Neuronal stem cell (in vitro differentiated cells): ENCODE measurements at regions not wholly inside any gene's neighbourhood (a gene's known extent, or its start where the extent isn't known, plus 50 kb on each side); places are given as distances from the start of the nearest gene placed in this dataset.

Experiments used
- DNase-seq: peaks from one replicate; pipeline ENCODE4 v3.0.0-alpha.2; 2013; ENCODE audit warnings: low spot score
- H2AFZ ChIP-seq: one replicate; pipeline ENCODE4 v1.6.1; 2013; ENCODE audit warnings: mild to moderate bottlenecking, low read length, inconsistent platforms
- H2AK5ac ChIP-seq: 2 replicates; pipeline ENCODE4 v1.6.1; 2013; ENCODE audit warnings: low read depth, mild to moderate bottlenecking, inconsistent platforms, low read length, moderate library complexity, mixed read lengths
- H2BK120ac ChIP-seq: 2 replicates; pipeline ENCODE4 v1.6.1; 2013; ENCODE audit warnings: low read depth, mild to moderate bottlenecking, inconsistent platforms, low read length, moderate library complexity, mixed read lengths
- H2BK12ac ChIP-seq: one replicate; pipeline ENCODE4 v1.6.1; 2013; ENCODE audit warnings: low read length, inconsistent platforms
- H2BK15ac ChIP-seq: 2 replicates; pipeline ENCODE4 v1.6.1; 2013; ENCODE audit warnings: mild to moderate bottlenecking, low read length, inconsistent platforms, mixed read lengths
- H2BK5ac ChIP-seq: one replicate; pipeline ENCODE4 v1.6.1; 2013; ENCODE audit warnings: inconsistent platforms, mild to moderate bottlenecking, low read length, moderate library complexity
- H3K14ac ChIP-seq: one replicate; pipeline ENCODE4 v1.6.1; 2013; ENCODE audit warnings: low read length, inconsistent platforms
- H3K18ac ChIP-seq: 2 replicates; pipeline ENCODE4 v1.6.1; 2013; ENCODE audit warnings: low read length, inconsistent platforms
- H3K23ac ChIP-seq: 2 replicates; pipeline ENCODE4 v1.6.1; 2013; ENCODE audit warnings: low read depth, mild to moderate bottlenecking, mixed read lengths, low read length, inconsistent platforms; ENCODE audit not compliant: poor library complexity
- H3K27ac ChIP-seq: replicated peaks from 3 replicates; pipeline ENCODE4 v1.5.1; 2013; ENCODE audit warnings: low read length, inconsistent platforms
- H3K27me3 ChIP-seq, 3 experiments: 2 replicates each; pipeline ENCODE4 v1.6.1; 2013; ENCODE audit warnings: low read length in 3 of 3, mild to moderate bottlenecking in 2 of 3, inconsistent platforms in 1 of 3, low read depth in 1 of 3, mixed read lengths in 1 of 3, moderate library complexity in 1 of 3; ENCODE audit not compliant: control insufficient read depth in 3 of 3, insufficient read depth in 3 of 3
- H3K36me3 ChIP-seq, 2 donors: replicated peaks in 1 of 2; 2 replicates each; pipeline ENCODE4 v1.6.1; 2013; ENCODE audit warnings: low read length in 2 of 2; ENCODE audit not compliant: control insufficient read depth in 2 of 2, insufficient read depth in 2 of 2
- H3K4ac ChIP-seq: 2 replicates; pipeline ENCODE4 v1.6.1; 2013; ENCODE audit warnings: inconsistent platforms, mild to moderate bottlenecking, low read length, moderate library complexity
- H3K4me1 ChIP-seq, 2 donors: 1 replicate in 1 of 2; 2 replicates in 1 of 2; pipeline ENCODE4 v1.6.1; 2013; ENCODE audit warnings: low read length in 2 of 2, low read depth in 1 of 2; ENCODE audit not compliant: control insufficient read depth in 2 of 2, insufficient read depth in 1 of 2
- H3K4me2 ChIP-seq: one replicate; pipeline ENCODE4 v1.6.1; 2013; ENCODE audit warnings: mild to moderate bottlenecking, low read length, inconsistent platforms; ENCODE audit not compliant: insufficient read depth, poor library complexity, severe bottlenecking
- H3K4me3 ChIP-seq, 2 donors: 2 replicates each; pipeline ENCODE4 v1.5.1; 2013; ENCODE audit warnings: low read length in 2 of 2, mild to moderate bottlenecking in 2 of 2, inconsistent platforms in 1 of 2, moderate library complexity in 1 of 2
- H3K79me1 ChIP-seq: one replicate; pipeline ENCODE4 v1.6.1; 2013; ENCODE audit warnings: low read depth, mild to moderate bottlenecking, inconsistent platforms, low read length, moderate library complexity
- H3K9ac ChIP-seq: one replicate; pipeline ENCODE4 v1.6.1; 2013; ENCODE audit warnings: mild to moderate bottlenecking, low read depth, low read length, inconsistent platforms; ENCODE audit not compliant: poor library complexity
- H3K9me3 ChIP-seq, 2 donors: replicated peaks in 1 of 2; 2 replicates each; pipeline versions ENCODE3 to v1.6.1; 2013; ENCODE audit warnings: low read length in 2 of 2, mild to moderate bottlenecking in 2 of 2, inconsistent platforms in 1 of 2, low read depth in 1 of 2, mixed read lengths in 1 of 2, moderate library complexity in 1 of 2; ENCODE audit not compliant: control insufficient read depth in 2 of 2, insufficient read depth in 1 of 2
- H4K8ac ChIP-seq: one replicate; pipeline ENCODE4 v1.6.1; 2013; ENCODE audit warnings: low read depth, mild to moderate bottlenecking, inconsistent platforms, low read length, moderate library complexity
- H4K91ac ChIP-seq: one replicate; pipeline ENCODE4 v1.6.1; 2013; ENCODE audit warnings: low read length, low read depth, mild to moderate bottlenecking, inconsistent platforms; ENCODE audit not compliant: poor library complexity
- WGBS, 2 donors: extraction: QIAGEN DNeasy Blood & Tissue Kit; methylation state at CpG; one replicate each; pipeline ENCODE4 v1.1.7; 2013; ENCODE audit warnings: missing lambda C conversion rate in 2 of 2, mixed read lengths in 1 of 2; ENCODE audit not compliant: insufficient read length in 2 of 2, insufficient replicate concordance in 1 of 2; ENCODE audit errors: extremely low coverage in 2 of 2; 5-methylcytosine and 5-hydroxymethylcytosine counted together

- no peaks in the 10 kb centered on the region for H3K36me3 ChIP-seq
- no CpG with 5 or more reads among the region's 2 CpGs for WGBS, 2 donors
- no peak overlapping the region for H2AFZ ChIP-seq
- no peak overlapping the region for H3K27ac ChIP-seq
- no peak overlapping the region for H3K9ac ChIP-seq
- DNase-seq = no peak
- no peak overlapping the region for H3K18ac ChIP-seq
- no peak overlapping the region for H2AK5ac ChIP-seq
- no peak overlapping the region for H2BK5ac ChIP-seq
- H3K79me1 ChIP-seq = no peaks in the 10 kb centered on the region
- H3K4ac ChIP-seq = no peak overlapping the region
- H4K91ac ChIP-seq = no peak overlapping the region
- no peaks in the 10 kb centered on the region for H3K9me3 ChIP-seq
- peaks cover 0 to 6% of the 10 kb centered on the region in 2 donors for H3K4me1 ChIP-seq
- H3K27me3 ChIP-seq = no peaks in the 10 kb centered on the region
- H3K23ac ChIP-seq = no peak overlapping the region
- no peak overlapping the region for H2BK12ac ChIP-seq
- H4K8ac ChIP-seq = no peak overlapping the region
- H2BK15ac ChIP-seq = no peak overlapping the region
- no peak overlapping the region for H3K4me2 ChIP-seq
- no peak overlapping the region for H3K4me3 ChIP-seq
- no peak overlapping the region for H2BK120ac ChIP-seq
- no peak overlapping the region for H3K14ac ChIP-seq
Measured at GRCh38 chr7:42735081-42735480, 176.8 kb downstream of the C7orf25 start.

- Histone ChIP-seq H3K14ac (no peak overlapping the region), H2AK5ac (no peak overlapping the region), H3K23ac (no peak overlapping the region), H3K9me3 (no peaks in the 10 kb centered on the region), H3K4me2 (no peak overlapping the region), H3K36me3 (no peaks in the 10 kb centered on the region), H2BK12ac (no peak overlapping the region), H2BK15ac (no peak overlapping the region), H3K18ac (no peak overlapping the region), H2AFZ (no peak overlapping the region), H3K4me3 (no peak overlapping the region), H4K8ac (no peak overlapping the region), H3K27ac (no peak overlapping the region), H3K27me3 (no peaks in the 10 kb centered on the region), H3K79me1 (no peaks in the 10 kb centered on the region), H2BK120ac (no peak overlapping the region), H3K9ac (no peak overlapping the region), H3K4me1 (peaks cover 0 to 6% of the 10 kb centered on the region in 2 donors), H2BK5ac (no peak overlapping the region), H4K91ac (no peak overlapping the region), H3K4ac (no peak overlapping the region)
- DNase-seq = no peak
- no CpG with 5 or more reads among the region's 2 CpGs for WGBS, 2 donors
Measured at GRCh38 chr7:42734568-42734967, 177.3 kb downstream of the C7orf25 start.

- H3K4me1 ChIP-seq = peaks cover 0 to 6% of the 10 kb centered on the region in 2 donors
- no peaks in the 10 kb centered on the region for H3K27me3 ChIP-seq
- H2BK15ac ChIP-seq = no peak overlapping the region
- H3K36me3 ChIP-seq = no peaks in the 10 kb centered on the region
- H3K18ac ChIP-seq = no peak overlapping the region
- no peak overlapping the region for H3K4ac ChIP-seq
- peak overlapping the region; percentile 73 for H4K91ac ChIP-seq
- no peak overlapping the region for H3K14ac ChIP-seq
- no CpG with 5 or more reads among the region's 5 CpGs for WGBS, 2 donors
- H3K27ac ChIP-seq = no peak overlapping the region
- no peak overlapping the region for H4K8ac ChIP-seq
- H2BK12ac ChIP-seq = no peak overlapping the region
- H2BK5ac ChIP-seq = no peak overlapping the region
- peak overlapping the region; percentile 20 for H2AFZ ChIP-seq
- no peak overlapping the region for H3K23ac ChIP-seq
- no peak for DNase-seq
- H2AK5ac ChIP-seq = no peak overlapping the region
- H2BK120ac ChIP-seq = no peak overlapping the region
- H3K4me3 ChIP-seq = no peak overlapping the region
- no peaks in the 10 kb centered on the region for H3K9me3 ChIP-seq
- no peaks in the 10 kb centered on the region for H3K79me1 ChIP-seq
- no peak overlapping the region for H3K4me2 ChIP-seq
- H3K9ac ChIP-seq = no peak overlapping the region
Measured at GRCh38 chr7:42733040-42733439, 178.8 kb downstream of the C7orf25 start.

- Histone ChIP-seq H2BK12ac (no peak overlapping the region), H3K36me3 (no peaks in the 10 kb centered on the region), H2BK120ac (no peak overlapping the region), H3K18ac (no peak overlapping the region), H2BK15ac (no peak overlapping the region), H3K4ac (no peak overlapping the region), H3K9me3 (no peaks in the 10 kb centered on the region), H2BK5ac (no peak overlapping the region), H3K4me3 (no peak overlapping the region), H3K27ac (no peak overlapping the region), H3K79me1 (no peaks in the 10 kb centered on the region), H3K27me3 (no peaks in the 10 kb centered on the region), H3K9ac (no peak overlapping the region), H2AFZ (no peak overlapping the region), H3K4me2 (no peak overlapping the region), H3K4me1 (no peaks in the 10 kb centered on the region), H4K8ac (no peak overlapping the region), H3K14ac (no peak overlapping the region), H4K91ac (no peak overlapping the region), H3K23ac (no peak overlapping the region), H2AK5ac (no peak overlapping the region)
- WGBS, 2 donors = no CpG with 5 or more reads among the region's 1 CpG
- no peak for DNase-seq
Measured at GRCh38 chr7:42730586-42730985, 181.3 kb downstream of the C7orf25 start.
